A172 (cell line): ENCODE measurements at regions not wholly inside any gene's neighbourhood (a gene's known extent, or its start where the extent isn't known, plus 50 kb on each side); places are given as distances from the start of the nearest gene placed in this dataset.
"Not testable (repeated sequence)": the region's sequence is repeated elsewhere in the genome, so short reads cannot be mapped to it uniquely, and the experiment has no call there.

Experiments
- DNase-seq: peaks from one replicate; pipeline ENCODE4 v3.0.0-alpha.2; 2015; ENCODE audit warnings: low spot score

- DNase-seq = no peak
These were observed 212.8 kb upstream of the PRICKLE2 start for GRCh38 chr3:64438066-64438465.

- DNase-seq = no peak
These were observed 211.9 kb upstream of the PRICKLE2 start for GRCh38 chr3:64437131-64437530.

GRCh38 chr3:64435023-64435422 lies 209.8 kb upstream of the PRICKLE2 start:
- DNase-seq = not testable (repeated sequence)

GRCh38 chr3:64432870-64433269 lies 207.6 kb upstream of the PRICKLE2 start:
- no peak for DNase-seq

GRCh38 chr3:64431526-64432091 lies 206.3 kb upstream of the PRICKLE2 start:
- DNase-seq = no peak

GRCh38 chr3:64427671-64428070 lies 202.4 kb upstream of the PRICKLE2 start:
- DNase-seq = no peak

GRCh38 chr3:64426551-64426950 lies 201.3 kb upstream of the PRICKLE2 start:
- DNase-seq = no peak

- no peak for DNase-seq
These were observed 197.7 kb upstream of the PRICKLE2 start for GRCh38 chr3:64422932-64423331.

GRCh38 chr3:64422192-64422591 lies 196.9 kb upstream of the PRICKLE2 start:
- DNase-seq = no peak

- peak; percentile 53 for DNase-seq
These were observed 192.6 kb upstream of the PRICKLE2 start for GRCh38 chr3:64417816-64418215.

- no peak for DNase-seq
These were observed 188.8 kb upstream of the PRICKLE2 start for GRCh38 chr3:64414043-64414442.

GRCh38 chr3:64411101-64411500 lies 185.8 kb upstream of the PRICKLE2 start:
- peak; percentile 16 for DNase-seq

- no peak for DNase-seq
These were observed 185.0 kb upstream of the PRICKLE2 start for GRCh38 chr3:64410226-64410625.

- peak; percentile 41 for DNase-seq
These were observed 183.5 kb upstream of the PRICKLE2 start for GRCh38 chr3:64408770-64409169.

GRCh38 chr3:64406271-64406670 lies 181.0 kb upstream of the PRICKLE2 start:
- DNase-seq = no peak

GRCh38 chr3:64405211-64405835 lies 180.1 kb upstream of the PRICKLE2 start:
- no peak for DNase-seq

- DNase-seq = no peak
These were observed 175.4 kb upstream of the PRICKLE2 start for GRCh38 chr3:64400706-64401105.

GRCh38 chr3:64399205-64399800 lies 174.0 kb upstream of the PRICKLE2 start:
- peak; percentile 48 for DNase-seq

GRCh38 chr3:64398476-64398875 lies 173.2 kb upstream of the PRICKLE2 start:
- DNase-seq = no peak

GRCh38 chr3:64398006-64398405 lies 172.7 kb upstream of the PRICKLE2 start:
- DNase-seq = no peak

GRCh38 chr3:64397573-64397972 lies 172.3 kb upstream of the PRICKLE2 start:
- no peak for DNase-seq

GRCh38 chr3:64395490-64395889 lies 170.2 kb upstream of the PRICKLE2 start:
- DNase-seq = no peak

GRCh38 chr3:64393193-64393592 lies 167.9 kb upstream of the PRICKLE2 start:
- no peak for DNase-seq

GRCh38 chr3:64392001-64392400 lies 166.7 kb upstream of the PRICKLE2 start:
- no peak for DNase-seq
